ENCODE measurements at regions not wholly inside any gene's neighbourhood (a gene's known extent, or its start where the extent isn't known, plus 50 kb on each side); places are given as distances from the start of the nearest gene placed in this dataset.
"Not testable (repeated sequence)": the region's sequence is repeated elsewhere in the genome, so short reads cannot be mapped to it uniquely, and the experiment has no call there.

DNA sequence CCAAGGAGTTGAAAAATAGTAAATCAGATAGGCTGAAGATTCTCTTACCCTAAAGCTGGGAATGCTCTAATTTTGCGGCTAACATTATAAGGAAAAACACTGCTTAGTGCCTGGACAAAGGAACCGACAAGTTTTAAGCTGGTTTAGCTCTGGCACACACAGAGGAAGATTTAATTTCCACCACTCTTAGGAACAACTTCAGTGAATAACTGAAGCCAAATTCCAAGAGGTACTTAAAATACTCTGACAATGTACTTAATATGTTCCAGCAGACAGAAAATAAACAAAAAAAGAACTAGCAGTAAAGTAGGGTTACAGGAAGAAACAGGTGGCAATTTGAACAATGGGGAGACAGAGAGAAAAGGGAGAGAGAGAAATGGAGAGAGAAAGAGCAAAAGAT is 340.8 kb upstream of the NDST4 start:
- DNase-seq (ENCODE audit: low spot score) = no peak

DNA sequence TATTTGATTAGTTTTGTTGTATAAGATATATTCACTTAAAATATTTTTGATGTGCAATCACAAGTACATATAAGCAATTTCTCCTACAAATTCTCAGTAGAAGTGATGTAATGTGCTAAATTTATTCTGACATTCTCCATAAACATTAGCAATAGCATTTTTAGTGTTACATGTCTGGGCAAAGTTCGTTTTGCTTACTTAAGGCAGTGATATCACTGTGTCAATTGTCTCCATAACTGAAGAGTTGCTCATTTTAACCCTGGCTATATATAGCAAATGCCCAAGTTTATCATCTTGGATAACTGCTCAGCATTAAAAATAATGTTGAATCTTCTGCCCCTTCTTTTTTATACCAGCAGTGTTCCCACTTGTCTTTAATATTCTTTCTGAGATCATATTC is 340.0 kb upstream of the NDST4 start:
- DNase-seq (ENCODE audit: low spot score) = no peak

DNA sequence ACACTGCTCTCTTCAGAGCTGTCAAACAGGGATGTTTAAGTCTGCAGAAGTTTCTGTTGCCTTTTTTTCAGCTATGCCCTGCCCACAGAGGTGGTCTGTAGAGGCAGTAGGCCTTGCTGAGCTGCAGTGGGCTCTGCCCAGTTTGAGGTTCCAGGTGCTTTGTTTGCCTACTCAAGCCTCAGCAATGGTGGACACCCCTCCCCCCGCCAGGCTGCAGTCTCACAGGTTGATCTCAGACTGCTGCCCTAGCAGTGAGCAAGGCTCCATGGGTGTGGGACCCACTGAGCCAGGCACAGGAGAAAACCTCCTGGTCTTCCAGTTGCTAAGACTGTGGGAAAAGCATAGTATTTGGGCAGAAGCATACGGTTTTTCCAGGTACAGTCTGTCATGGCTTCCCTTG is 338.8 kb upstream of the NDST4 start:
- not testable (repeated sequence) for DNase-seq (ENCODE audit: low spot score)

DNA sequence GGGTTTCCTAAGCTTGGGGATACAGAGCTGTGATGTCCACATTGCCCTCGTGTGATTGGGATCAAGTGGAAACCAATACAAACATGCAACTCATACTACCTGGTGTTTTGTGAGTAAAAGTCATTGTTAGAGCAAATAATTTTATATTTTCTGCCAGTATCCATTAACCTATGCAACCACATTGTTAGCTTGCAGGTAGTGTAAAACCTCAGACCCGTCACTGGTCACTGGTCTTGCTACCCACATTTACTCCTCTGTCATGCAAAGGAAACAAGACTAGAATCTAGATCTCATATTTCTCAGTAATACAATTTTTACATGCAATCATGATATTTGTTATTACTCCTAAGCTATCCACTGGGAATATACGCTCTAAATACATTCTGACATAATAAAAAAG is 324.3 kb upstream of the NDST4 start:
- no peak for DNase-seq (ENCODE audit: low spot score)

DNA sequence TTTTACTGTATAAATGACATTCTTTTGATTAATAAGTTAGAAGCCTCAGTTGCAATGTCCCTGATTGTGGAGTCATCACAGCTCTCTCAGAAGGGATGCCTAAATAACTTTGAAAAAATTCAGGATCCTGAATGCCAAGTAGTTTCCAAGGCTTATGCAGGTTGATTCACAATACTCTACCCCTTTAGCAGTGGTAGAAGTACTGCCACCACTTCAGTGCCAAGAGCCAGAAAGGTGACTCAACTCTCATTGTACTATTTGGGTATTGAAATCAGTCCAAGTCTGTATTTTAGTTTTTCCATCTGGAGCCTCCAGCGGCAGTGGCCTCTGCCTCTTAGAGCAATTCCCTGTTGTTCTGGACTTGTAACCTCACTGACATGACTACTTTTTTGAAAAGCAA is 320.1 kb upstream of the NDST4 start:
- no peak for DNase-seq (ENCODE audit: low spot score)

DNA sequence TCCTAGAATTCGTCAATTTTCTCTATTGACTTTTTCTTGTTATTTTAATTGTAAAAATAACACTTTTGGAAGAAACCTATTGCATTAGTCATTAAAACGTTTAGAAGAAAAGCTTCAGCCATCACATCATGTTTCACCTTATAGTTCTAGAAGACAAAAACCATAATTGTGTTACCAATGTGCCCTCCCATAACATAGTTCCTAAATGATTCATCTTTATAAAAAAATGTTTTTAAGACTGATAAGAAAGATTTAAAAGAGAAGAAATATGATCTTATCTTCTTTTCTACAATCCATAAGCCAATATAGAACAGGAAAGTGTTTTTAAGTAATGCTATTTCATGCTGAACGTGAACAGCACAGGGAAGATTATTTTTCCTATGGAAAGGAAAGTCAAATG is 316.6 kb upstream of the NDST4 start:
- DNase-seq (ENCODE audit: low spot score) = no peak

DNA sequence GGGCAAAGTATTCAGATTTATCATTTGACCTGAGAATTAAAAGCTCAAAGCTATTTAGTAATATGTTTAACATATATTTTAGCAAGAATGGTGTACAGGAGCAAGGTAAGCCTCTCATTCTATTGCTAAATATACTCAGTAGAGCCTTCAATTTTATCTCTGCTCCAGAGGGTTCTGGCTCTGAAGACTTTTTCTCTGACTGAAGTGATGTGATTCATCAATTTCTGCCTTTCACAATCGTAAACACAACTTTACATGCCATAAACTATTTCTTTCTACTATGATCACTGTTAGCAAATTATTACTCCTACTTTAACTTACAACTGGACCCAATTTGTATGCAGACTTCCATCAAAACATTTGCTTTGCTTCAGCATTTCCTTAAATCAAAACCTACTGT is 315.0 kb upstream of the NDST4 start:
- DNase-seq (ENCODE audit: low spot score) = no peak

DNA sequence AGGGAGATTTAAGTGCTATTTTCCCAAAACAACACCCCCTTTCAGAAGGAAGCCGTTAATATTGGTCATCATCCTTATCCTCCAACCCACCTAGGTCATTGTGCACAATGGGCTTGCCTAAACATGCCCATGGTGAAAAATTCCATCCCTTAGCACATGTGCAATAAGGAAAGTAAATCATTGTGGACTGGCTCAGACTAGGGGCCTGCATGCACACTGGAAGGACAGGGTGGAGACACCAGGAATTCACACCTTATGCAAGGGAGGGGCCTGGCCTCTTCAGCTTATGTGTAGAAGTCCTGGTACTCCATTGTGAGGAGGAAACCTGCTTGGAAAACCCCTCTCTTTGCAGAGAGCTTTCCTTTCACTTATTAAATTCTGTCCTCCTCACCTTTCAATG is 311.4 kb upstream of the NDST4 start:
- no peak for DNase-seq (ENCODE audit: low spot score)

DNA sequence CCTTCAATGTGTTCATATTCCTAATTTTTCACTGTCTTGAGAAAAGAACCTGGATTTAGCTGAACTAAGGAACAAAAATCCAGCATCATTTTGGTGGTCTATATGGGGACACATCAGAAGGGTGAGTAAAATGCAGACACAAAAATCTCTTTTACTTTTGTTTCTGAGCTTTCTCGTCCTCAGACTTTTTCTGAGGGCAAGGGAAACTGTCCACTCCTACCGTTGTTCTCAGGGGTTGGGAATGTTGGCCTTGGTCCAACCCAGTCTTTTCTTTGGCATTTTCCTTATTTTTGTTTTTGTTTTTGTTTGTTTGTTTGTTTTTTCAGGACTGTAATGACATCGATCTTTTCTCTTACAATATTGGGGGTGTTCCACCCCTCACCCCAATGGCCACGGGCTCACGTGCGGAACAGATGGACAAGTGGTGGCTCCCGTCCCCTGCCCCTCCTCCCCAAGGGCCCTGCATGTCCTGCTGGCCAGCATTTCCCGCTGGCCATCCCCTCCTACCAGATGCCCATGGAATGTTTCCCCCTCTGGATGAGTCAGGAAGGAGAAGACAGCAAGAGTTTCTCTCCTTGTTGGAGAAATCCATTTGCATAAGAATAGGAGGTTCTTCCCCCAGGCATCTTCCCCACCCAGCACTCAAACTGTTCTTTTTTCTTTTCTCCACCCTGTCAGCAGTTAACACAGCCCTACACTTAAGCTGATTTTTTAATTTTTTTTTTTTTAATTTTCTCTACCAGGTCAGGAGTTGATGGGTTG is 305.4 kb upstream of the NDST4 start:
- no peak for DNase-seq (ENCODE audit: low spot score)

DNA sequence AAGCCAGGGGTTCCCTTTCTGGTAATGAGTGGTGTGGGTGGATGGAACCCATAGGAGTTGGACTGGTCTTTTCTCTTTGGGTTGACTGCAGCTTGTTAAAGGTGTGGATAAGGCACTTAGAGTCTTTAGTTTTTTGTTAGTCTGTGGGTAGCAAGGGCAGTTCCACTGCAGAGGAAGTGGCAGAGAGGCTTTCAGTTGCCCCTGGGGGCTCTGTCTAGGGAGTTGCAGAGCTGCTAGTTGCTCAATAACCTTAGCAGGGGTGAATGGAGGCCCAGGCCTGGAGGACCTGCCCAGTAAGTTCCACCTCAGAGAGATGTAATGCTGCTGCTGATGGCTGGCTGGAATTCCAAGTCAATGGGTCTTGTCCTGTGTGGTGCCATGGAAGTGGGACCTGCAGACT is 282.6 kb upstream of the NDST4 start:
- DNase-seq (ENCODE audit: low spot score) = no peak

DNA sequence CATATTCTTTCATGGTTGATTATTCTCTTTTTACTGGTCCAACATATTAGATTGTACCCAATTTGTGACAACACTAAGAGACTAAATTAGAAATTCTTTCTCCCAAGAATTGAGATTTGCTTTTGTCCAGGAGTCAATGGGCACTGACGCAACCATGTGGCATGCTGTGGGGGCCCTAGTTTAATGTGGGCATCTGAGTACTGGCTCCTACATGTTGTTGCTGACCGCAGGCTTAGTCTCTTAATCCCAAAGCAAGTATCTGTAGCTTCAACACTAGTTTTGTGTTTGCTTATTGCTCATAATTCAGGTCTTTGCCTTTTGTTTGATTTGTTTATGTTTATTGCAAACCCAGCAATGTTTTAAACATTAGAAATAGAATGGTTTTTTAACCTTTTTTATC is 263.4 kb upstream of the NDST4 start:
- no peak for DNase-seq (ENCODE audit: low spot score)

DNA sequence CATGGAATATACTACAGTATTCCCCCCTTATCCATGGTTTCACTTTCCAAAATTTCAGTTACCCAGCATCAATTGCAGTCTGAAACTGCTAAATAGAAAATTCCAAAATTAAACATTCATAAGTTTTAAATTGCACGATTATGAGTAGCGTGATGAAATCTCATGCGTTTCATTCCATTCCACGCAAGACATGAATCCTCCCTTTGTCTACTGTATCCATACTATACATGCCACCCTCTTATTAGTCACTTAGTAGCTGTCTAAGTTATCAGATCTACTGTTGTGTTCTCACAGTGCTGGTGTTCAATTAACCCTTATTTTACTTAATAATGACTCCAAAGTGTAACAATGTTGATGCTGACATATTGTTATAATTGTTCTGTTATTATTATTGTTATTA is 261.2 kb upstream of the NDST4 start:
- DNase-seq (ENCODE audit: low spot score) = no peak

DNA sequence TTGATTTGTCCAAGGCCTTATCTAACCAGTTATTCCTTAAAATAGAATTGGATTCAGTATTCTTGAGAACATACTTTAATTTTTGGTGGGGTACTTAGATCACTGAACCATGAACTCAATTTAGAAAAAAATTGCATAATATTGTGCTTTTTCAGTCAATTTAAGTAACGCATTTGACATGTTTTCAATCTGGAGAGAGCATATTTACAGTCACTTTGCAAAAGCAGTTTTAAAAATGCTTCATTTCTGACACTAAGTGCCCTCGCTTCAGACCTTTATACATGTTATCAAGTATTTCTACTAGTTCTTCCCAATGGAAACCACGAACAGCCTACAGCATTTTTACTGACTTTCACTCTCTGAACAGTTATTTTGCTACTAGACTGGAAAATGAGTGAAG is 257.1 kb upstream of the NDST4 start:
- no peak for DNase-seq (ENCODE audit: low spot score)

DNA sequence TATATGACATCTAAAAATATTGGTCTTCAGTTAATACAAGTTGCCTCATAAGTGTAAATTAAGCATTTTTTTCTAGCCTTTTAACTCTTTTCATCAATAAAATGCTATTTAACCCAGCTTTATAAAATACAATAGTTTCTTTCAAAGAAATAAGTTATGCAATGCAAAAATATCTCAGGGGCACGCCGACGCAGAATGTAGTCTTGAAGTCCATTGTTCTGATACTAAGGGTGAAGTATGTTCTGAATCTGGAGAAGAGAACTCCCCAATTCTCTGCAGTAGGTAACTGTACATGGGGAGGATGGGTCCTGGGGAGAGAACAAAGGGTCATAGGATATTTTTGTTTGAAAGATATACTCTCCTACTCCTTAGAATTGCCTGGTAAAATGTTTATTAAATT is 256.6 kb upstream of the NDST4 start:
- no peak for DNase-seq (ENCODE audit: low spot score)

DNA sequence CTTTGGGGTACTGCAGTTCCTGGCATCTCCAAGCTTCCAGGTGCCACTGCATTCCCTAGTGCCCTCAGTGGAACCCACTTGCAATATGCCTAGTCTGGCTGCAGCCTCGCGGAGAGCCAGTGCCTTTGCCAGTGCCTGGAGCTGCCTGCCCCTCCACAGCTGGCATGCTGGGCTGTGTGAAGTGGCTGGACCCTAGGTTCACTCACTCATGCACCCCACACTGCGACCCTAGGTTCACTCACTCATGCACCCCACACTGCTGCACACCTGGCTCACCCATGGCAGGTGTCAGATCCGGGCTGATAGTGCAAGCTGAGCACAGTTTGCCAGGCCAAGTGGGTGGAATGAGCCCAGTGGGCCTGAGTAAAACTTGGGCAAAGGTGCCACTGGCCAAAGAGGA is 253.0 kb upstream of the NDST4 start:
- DNase-seq (ENCODE audit: low spot score) = no peak

DNA sequence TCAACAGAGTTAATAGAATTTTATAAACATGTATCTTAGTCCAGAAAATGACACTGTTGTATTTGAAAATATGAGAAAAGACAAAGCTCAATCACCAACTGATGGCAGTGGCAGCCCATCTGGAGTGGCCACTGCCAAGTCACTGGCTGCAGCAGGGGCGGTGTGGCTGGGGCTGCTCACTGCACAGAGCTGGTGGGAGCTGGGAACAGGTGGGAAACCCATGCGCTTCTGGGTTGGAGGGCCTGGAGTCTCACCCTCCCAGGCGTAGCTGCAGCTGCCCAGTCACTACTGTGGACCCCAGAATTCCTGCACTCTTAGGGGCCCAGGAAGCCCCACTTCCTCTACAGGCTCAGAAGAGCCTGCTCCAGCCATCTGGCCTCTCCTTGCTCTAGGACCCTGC is 251.8 kb upstream of the NDST4 start:
- DNase-seq (ENCODE audit: low spot score) = no peak

DNA sequence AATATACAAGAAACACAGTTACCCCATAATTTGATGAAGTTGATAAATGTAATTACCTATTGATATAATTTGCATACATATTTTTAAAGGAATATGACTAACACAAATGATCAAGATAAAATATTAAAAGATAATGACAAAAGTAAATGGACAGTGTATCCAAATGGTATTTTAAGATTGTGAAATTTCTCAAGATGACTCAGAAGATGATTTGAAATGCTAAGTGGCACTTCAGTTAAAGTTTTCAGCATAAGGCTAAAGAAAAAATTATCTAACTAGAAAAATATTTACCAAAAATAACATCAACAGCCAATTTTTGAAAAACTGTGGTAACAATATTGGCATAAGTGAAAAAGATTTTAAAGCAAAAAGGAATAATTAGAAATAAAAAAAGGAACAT is 248.4 kb upstream of the NDST4 start:
- DNase-seq (ENCODE audit: low spot score) = no peak

DNA sequence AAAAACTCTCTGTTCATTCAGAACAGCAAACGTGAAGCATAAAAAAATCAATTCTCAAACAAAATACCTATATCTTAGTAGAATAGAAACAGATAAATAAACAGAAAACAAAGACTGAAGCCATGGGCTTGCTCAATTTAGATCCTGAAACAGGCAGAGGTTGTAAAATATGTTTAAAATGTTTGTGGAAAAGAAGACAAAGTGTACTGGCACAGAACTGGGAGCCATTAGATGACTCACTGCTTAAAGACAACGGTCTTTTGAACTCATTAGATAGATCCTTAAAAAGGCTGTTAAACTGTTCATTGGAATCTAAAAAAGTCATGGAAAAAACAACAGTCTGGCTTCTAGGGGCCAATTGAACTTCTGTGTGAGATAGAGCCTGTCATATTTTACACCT is 247.0 kb upstream of the NDST4 start:
- DNase-seq (ENCODE audit: low spot score) = no peak

DNA sequence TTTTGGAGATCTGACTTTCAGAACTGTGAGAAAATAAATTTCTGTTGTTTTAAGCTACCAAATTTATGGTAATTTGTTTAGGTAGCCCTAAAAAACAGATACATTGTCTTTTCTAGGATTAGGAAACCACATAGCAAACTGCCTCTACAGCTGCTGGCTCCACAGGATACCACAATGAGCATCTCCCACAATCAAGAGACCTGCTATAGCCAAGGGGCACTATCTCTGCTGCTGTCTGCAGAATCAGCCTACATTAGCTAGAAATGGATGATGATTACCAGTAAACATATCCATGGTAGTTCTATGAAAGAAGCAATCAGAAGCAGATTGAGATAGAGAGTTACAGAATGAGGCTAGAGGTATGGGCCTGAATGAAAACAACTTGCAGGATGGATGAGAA is 244.4 kb upstream of the NDST4 start:
- no peak for DNase-seq (ENCODE audit: low spot score)

DNA sequence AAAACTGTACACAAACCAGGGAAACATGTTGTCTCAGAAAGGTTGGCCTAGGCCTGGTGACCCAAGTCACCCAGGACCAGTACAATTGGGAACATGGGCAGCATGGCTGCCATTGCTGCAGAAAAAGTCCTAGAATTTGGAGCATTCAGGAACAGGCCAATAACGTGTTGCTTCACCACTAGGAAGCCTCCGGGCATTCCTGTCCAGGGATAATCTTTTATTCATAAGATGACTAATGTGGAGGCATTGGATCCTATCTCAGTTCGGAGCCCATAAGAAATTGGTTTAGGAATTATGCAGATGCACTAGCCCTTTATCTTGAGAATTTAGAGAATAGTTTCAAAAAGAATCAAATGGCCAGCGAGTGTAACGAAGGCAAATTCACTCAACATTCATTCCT is 242.8 kb upstream of the NDST4 start:
- DNase-seq (ENCODE audit: low spot score) = no peak

DNA sequence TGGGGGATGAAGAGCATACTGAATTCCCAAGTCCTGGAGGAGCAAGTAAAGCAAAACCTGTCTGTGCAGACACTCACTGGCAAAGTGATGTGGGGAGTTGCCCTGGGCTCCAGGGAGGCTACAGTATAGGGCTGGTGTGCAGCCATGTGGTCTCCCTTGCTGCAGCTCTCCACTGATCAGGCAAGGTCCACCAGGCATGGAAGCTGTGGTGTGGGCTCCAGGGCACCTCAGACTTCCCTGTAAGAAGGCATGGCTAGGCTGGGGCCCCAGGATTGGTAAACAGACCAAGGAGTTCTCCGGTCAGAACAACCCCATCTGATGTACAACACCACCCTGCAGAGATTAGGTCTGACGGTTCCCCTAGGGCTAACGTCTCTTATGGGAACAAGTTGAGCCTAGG is 241.9 kb upstream of the NDST4 start:
- DNase-seq (ENCODE audit: low spot score) = no peak

DNA sequence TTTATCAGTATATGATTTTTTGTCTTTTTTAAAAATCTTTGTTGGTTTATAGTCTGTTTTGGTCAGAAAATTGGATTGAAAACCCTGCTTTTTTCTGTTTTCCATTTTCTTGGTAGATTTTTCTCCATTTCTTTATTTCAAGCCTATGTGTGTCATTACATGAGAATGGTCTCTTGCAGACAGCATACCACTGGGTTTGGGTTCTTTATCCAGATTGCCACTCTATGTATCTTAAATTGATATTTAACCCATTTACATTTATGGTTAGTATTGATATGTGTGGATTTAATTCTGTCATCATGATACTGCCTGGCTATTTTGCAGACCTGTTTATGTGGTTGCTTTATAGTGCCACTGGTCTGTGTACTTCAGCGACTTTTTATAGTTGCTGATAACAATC is 239.9 kb upstream of the NDST4 start:
- no peak for DNase-seq (ENCODE audit: low spot score)

DNA sequence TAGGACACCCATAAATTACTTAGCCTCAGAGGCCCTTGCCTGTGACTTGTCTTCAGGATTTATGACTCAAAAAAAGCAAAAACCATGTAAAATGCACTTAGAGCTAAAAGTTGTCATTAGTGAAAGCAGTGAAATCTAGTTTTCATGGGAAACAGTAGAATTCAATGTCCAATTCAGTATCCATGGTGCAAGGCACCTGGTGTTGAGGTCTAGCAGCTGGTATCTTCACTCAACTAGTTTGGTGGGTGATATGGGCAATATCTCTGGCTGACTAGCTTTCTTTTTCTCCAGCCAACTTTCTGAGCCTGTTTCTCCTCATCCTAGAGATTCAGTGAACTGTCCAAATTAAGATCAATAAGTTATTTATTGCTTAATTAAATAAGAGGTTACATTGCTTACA is 229.8 kb upstream of the NDST4 start:
- no peak for DNase-seq (ENCODE audit: low spot score)

DNA sequence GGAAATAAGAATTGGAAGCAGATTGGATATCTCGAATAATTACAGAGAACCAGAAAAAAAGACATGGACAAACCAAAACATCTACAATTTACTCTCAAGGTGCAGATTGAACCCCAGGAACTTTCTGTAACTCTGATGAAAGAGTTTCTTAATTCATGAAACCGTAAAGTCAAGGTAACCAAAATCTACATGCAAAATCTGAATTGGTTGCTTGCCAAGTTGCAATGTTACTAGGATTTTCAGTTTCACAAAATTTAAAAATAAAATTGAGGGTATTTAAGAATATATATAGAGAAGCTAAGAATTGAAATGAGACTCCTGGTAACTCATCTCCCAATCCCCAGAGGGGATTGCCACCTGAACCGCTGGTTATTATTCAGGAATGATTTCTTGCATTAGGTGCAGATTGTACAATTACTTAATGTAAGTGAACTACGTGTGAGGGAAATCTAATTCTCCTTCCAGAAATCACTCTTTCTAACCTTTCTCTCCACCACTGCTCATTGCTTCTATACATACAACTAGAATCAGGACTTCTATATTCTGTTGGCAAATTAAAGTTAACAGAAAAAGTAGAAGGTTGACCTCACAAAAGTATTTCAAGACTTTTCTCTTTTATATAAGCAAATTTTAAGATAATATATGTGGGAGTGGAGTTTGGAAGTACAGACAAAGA is 221.5 kb upstream of the NDST4 start:
- no peak for DNase-seq (ENCODE audit: low spot score)

Measured in HuH-7.5 (cell line).